Lung microvascular endothelial cell (primary cell): ENCODE measurements at regions not wholly inside any gene's neighbourhood (a gene's known extent, or its start where the extent isn't known, plus 50 kb on each side); places are given as distances from the start of the nearest gene placed in this dataset.
"Not testable (repeated sequence)": the region's sequence is repeated elsewhere in the genome, so short reads cannot be mapped to it uniquely, and the experiment has no call there.

Experiments
- DNase-seq, 2 donors: peaks; one replicate each; pipeline versions ENCODE4 v3.0.0 to v3.0.0-alpha.2; 2010; ENCODE audit warnings: low read depth in 2 of 2

DNA sequence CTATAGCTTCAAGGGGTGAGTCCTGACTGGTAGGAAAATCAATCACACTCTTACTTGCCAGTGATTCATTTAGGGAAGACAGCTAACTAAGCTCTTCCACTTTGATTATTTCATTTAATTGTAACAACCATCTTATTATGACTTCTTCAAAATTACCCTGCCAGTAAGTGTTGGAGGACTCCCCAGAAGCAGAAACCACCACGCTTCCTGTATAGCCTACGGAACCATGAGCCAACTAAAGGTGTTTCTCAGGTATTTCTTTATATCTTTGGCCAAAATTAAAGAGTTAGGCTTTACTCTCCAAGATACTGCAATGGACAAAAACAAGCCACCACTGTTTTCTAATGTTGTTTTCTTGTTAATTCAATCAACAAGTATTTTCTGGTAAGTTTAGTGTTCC, 61.0 kb downstream of the FOXD4L5 start:
- not testable (repeated sequence) for DNase-seq

DNA sequence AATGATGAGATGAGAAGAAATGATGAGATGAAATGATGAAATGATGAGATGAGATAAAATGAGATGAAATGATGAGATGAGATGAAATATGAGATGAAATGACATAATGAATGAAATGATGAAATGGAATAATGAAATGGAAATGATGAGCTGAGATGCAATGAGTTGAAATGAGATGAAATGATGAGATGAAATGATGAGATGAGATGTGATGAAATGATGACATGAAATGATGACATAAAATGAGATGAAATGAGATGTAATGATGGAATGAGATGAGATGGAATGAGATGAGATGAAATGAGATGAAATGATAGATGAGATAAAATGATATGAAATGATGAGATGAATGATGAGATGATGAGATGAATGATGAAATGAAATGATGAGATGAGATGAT, 76.2 kb downstream of the FOXD4L5 start:
- DNase-seq, result not testable (repeated sequence)

DNA sequence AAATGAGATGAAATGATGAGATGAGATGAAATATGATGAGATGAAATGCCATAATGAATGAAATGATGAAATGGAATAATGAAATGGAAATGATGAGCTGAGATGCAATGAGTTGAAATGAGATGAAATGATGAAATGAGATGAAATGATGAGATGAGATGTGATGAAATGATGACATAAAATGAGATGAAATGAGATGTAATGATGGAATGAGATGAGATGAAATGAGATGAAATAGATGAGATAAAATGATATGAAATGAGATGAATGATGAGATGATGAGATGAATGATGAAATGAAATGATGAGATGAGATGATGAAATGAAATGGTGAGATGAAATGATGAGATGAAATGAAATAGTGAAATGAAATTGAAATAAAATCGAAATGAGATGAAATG, 77.7 kb downstream of the FOXD4L5 start:
- DNase-seq, result not testable (repeated sequence)

DNA sequence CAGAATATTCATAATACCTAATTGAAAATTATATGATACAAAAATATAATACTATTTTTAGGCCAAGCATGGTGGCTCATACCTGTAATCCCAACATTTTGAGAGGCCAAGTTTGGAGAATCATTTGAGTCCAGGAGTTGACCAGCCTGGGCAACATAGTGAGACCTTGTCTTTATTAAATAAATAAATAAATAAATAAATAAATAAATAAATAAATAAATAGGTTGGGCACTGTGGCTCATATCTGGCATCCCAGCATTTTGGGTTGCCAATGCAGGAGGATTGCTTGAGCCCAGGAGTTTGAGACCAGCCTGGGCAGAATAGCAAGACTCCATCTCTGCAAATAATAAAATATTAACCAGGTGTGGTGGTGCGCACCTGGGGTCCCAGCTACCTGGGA, 79.2 kb downstream of the FOXD4L5 start:
- not testable (repeated sequence) for DNase-seq

DNA sequence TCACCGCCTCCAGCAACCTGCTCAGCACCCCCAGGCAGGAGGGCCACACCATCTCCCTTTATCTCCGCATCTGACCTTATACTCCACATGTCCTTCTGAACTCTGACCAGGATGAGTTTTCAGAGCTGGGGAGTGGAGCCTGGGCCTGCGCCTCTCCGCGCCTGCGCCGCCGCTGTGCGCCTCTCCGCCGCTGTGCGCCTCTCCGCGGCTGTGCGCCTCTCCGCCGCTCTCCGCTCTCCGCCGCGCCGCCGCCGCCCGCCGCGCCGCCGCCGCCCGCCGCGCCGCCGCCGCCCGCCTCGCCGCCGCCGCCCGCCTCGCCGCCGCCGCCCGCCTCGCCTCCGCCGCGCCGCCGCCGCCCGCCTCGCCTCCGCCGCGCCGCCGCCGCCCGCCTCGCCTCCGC, 89.2 kb downstream of the FOXD4L5 start:
- not testable (repeated sequence) for DNase-seq

DNA sequence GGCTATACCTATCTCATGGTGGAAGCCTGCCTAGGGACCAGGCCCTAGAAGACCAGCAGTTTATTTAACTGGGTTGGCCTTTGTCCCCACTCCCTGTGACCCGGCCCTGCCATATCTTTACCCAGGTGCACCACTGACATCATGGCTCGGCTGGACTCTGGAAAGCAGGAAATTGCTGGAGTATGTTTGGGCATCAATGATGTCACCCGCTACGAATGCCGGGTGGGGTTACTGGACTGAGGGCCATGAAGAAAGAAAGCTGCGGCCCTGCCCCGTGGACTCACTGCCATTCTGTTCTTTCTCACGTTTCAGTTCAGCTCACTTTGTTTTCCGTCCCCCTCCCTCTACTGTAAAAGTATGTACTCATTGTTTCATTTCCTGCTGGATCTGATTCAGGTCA, 129.1 kb downstream of the FOXD4L5 start:
- DNase-seq, result peak in 1 of 2 donors; percentile 92
